Neural cell (in vitro differentiated cells): ENCODE measurements at regions not wholly inside any gene's neighbourhood (a gene's known extent, or its start where the extent isn't known, plus 50 kb on each side); places are given as distances from the start of the nearest gene placed in this dataset.

ENCODE experiments used
- CTCF ChIP-seq: fragments of 450-650 bp; IDR thresholded peaks from 2 replicates; pipeline ENCODE4 v1.5.1; 2014; ENCODE audit warnings: antibody characterized with exemption, mild to moderate bottlenecking, moderate library complexity; ENCODE audit not compliant: poor library complexity, severe bottlenecking
- RAD21 ChIP-seq: fragments of 450-650 bp; conservative IDR thresholded peaks from 2 replicates; pipeline ENCODE4 v1.6.1; 2014; ENCODE audit warnings: antibody characterized with exemption, mild to moderate bottlenecking, moderate library complexity
- REST ChIP-seq: IDR thresholded peaks from 2 replicates; pipeline ENCODE4 v1.6.1; 2012; ENCODE audit warnings: borderline replicate concordance
- SMC3 ChIP-seq: fragments of 450-650 bp; conservative IDR thresholded peaks from 2 replicates; pipeline ENCODE4 v1.6.1; 2014; ENCODE audit warnings: antibody characterized with exemption, mild to moderate bottlenecking, moderate library complexity; ENCODE audit not compliant: poor library complexity

GRCh38 chr2:145044491-145044890 is 524.6 kb upstream of the ZEB2 start:
- no peak for TF ChIP-seq REST
- TF ChIP-seq CTCF: no peak
- TF ChIP-seq SMC3: no peak
- no peak for TF ChIP-seq RAD21
